ENCODE measurements at regions not wholly inside any gene's neighbourhood (a gene's known extent, or its start where the extent isn't known, plus 50 kb on each side); places are given as distances from the start of the nearest gene placed in this dataset.
"Not testable (repeated sequence)": the region's sequence is repeated elsewhere in the genome, so short reads cannot be mapped to it uniquely, and the experiment has no call there.

DNA sequence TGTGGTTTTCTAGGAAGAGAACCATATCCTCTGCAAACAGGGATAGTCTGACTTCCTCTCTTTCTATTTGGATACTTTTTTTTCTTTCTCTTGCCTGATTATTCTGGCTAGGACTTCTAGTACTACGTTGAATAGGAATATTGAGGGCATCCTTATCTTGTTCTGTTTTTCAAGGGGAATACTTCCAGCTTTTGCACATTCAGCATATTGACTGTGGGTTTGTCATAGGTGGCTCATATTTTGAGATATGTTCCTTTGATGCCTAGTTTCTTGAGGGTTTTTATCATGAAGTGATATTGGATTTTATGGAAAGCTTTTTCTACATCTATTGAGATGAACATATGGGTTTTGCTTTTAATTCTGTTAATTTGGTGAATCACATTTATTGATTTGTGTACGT, 269.8 kb downstream of the MAP2K6 start:
- 60 to 80% methylated on average over 2 of the region's 2 CpGs for WGBS, 2 donors (ENCODE audit: low coverage in 1 of 2)
- no peak overlapping the region for H3K4me3 ChIP-seq
- no peak for ATAC-seq

DNA sequence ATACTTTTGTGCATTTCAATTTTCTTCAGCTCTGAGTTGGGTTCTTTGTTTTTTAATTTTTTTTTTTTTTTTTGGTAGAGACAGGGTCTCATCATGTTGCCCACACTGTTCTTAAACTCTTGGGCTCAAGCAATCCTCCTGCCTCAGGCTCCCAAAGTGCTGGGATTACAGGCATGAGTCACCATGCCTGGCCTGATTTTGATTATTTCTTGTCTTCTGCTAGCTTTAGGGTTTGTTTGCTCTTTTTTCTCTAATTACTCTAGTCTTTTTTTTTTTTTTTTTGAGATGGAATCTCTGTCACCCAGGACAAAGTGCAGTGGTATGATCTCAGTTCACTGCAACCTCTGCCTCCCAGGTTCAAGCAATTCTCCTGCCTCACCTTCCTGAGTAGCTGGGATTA, 270.7 kb downstream of the MAP2K6 start:
- H3K9me3 ChIP-seq, H3K4me1 ChIP-seq, ATAC-seq: not testable (repeated sequence)

More for the DNA sequence above, 269.8 kb downstream of the MAP2K6 start:
- no peak for TF ChIP-seq POLR2A (IDR thresholded peaks at IDR 0.05)
- TF ChIP-seq POLR2AphosphoS5 (IDR thresholded peaks at IDR 0.05), result no peak
- TF ChIP-seq, protein P1, sequence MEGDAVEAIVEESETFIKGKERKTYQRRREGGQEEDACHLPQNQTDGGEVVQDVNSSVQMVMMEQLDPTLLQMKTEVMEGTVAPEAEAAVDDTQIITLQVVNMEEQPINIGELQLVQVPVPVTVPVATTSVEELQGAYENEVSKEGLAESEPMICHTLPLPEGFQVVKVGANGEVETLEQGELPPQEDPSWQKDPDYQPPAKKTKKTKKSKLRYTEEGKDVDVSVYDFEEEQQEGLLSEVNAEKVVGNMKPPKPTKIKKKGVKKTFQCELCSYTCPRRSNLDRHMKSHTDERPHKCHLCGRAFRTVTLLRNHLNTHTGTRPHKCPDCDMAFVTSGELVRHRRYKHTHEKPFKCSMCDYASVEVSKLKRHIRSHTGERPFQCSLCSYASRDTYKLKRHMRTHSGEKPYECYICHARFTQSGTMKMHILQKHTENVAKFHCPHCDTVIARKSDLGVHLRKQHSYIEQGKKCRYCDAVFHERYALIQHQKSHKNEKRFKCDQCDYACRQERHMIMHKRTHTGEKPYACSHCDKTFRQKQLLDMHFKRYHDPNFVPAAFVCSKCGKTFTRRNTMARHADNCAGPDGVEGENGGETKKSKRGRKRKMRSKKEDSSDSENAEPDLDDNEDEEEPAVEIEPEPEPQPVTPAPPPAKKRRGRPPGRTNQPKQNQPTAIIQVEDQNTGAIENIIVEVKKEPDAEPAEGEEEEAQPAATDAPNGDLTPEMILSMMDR (IDR thresholded peaks at IDR 0.05), result no peak
- no peak for TF ChIP-seq EP300 (IDR thresholded peaks at IDR 0.05)
- Histone ChIP-seq H3K36me3 (no peaks in the 10 kb centered on the region), H3K9me3 (peaks cover 0 to 5% (median 0%) of the 10 kb centered on the region in 3 donors), H3K27ac (no peak overlapping the region), H3K27me3 (no peaks in the 10 kb centered on the region), H3K4me1 (no peaks in the 10 kb centered on the region)

DNA sequence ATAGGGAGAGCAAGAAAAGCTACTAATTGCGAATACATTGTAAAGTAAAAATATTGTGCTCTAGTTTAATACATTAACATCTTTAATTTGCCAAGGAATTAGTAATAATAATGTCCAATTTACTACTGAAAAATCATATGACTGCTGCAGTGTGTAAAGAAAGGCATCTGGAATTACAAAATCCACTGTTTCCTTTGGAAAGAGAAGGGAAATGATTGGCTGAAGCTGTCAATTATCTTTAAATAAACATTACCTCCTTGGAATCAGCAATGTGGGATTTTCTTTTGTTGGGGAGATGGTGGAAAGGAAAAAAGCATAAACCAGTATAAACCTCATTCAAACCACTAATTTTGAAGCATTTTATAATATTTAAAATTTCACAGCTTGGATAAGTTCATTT, 276.0 kb downstream of the MAP2K6 start:
- WGBS, 2 donors (ENCODE audit: low coverage in 1 of 2), result 94 to 95% methylated on average over 1 of the region's 1 CpG
- ATAC-seq, result no peak

More for the DNA sequence above, 270.7 kb downstream of the MAP2K6 start:
- not testable (repeated sequence) for H3K27ac ChIP-seq, H3K27me3 ChIP-seq, H3K36me3 ChIP-seq, H3K4me3 ChIP-seq

DNA sequence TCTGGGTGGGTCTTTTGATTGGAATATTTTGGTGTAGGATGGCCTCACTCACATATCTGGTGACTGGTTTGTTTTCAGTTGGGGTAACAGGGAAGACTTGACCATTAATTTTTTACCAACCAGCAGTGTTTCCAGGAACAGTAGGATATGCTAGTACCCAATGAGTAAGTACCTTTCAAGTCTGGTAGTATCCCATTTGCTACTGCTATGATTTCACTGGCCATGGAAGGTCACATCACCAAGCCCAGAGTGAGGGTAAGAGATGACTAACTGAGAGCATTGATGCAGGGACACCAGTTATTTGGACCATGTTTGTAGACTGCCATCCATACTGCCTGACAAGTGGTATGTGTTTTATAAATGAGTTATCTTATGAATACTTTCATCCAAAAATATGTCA, 277.7 kb downstream of the MAP2K6 start:
- Histone ChIP-seq H3K9me3 (peaks cover 0 to 6% (median 0%) of the 10 kb centered on the region in 3 donors), H3K4me1 (peaks cover 0 to 10% (median 3%) of the 10 kb centered on the region in 3 donors), H3K27ac (no peak overlapping the region), H3K27me3 (no peaks in the 10 kb centered on the region), H3K4me3 (no peak overlapping the region), H3K36me3 (no peaks in the 10 kb centered on the region)
- no peak for TF ChIP-seq EP300 (IDR thresholded peaks at IDR 0.05)
- no peak for TF ChIP-seq POLR2AphosphoS5 (IDR thresholded peaks at IDR 0.05)
- TF ChIP-seq, protein P1 (IDR thresholded peaks at IDR 0.05), result no peak
- no peak for TF ChIP-seq POLR2A (IDR thresholded peaks at IDR 0.05)
- ATAC-seq, result no peak

More for the DNA sequence above, 276.0 kb downstream of the MAP2K6 start:
- Histone ChIP-seq H3K36me3 (no peaks in the 10 kb centered on the region), H3K27me3 (no peaks in the 10 kb centered on the region), H3K27ac (no peak overlapping the region), H3K4me1 (no peaks in the 10 kb centered on the region), H3K9me3 (peaks cover 0 to 6% (median 0%) of the 10 kb centered on the region in 3 donors), H3K4me3 (no peak overlapping the region)
- TF ChIP-seq POLR2A (IDR thresholded peaks at IDR 0.05) (no peak), POLR2AphosphoS5 (IDR thresholded peaks at IDR 0.05) (no peak), EP300 (IDR thresholded peaks at IDR 0.05) (no peak)
- TF ChIP-seq, protein P1 (IDR thresholded peaks at IDR 0.05), result no peak

DNA sequence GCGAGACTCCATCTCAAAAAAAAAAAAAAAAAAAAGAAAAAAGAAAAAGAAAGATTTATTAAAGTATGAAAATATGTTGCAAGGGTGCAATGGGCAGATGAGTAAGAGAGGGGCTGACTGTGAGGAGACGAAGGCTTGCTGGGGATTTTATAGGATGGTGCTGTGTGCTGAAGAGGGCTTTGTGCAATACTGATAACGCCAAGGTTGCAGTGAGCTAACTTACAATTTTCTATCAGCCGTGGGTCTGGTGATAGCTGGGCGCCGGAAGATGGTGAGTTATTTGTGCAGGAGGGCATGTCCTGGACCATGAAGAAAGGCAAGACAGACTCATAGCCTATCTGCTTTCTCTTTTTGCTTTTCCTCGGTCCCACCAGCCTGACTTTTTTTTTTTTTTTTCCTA, 281.1 kb downstream of the MAP2K6 start:
- H3K9me3 ChIP-seq, result peaks cover 0 to 10% (median 0%) of the 10 kb centered on the region in 3 donors
- H3K27me3 ChIP-seq, result no peaks in the 10 kb centered on the region
- H3K36me3 ChIP-seq, result no peaks in the 10 kb centered on the region
- peaks cover 0 to 12% (median 3%) of the 10 kb centered on the region in 3 donors for H3K4me1 ChIP-seq
- no peak overlapping the region for H3K4me3 ChIP-seq
- H3K27ac ChIP-seq, result no peak overlapping the region
- WGBS, 2 donors (ENCODE audit: low coverage in 1 of 2), result 87% methylated on average over 6 of the region's 7 CpGs
- TF ChIP-seq, protein P1 (IDR thresholded peaks at IDR 0.05), result no peak
- TF ChIP-seq EP300 (IDR thresholded peaks at IDR 0.05) (no peak), POLR2A (IDR thresholded peaks at IDR 0.05) (no peak), POLR2AphosphoS5 (IDR thresholded peaks at IDR 0.05) (no peak)
- no peak for ATAC-seq

Measured in gastroesophageal sphincter (tissue), 4 donors.